HepG2 (cell line): ENCODE measurements at regions not wholly inside any gene's neighbourhood (a gene's known extent, or its start where the extent isn't known, plus 50 kb on each side); places are given as distances from the start of the nearest gene placed in this dataset.

Experiments
- ATAC-seq: fragments of 200-7000 bp; cut with Tn5 transposase; 3 replicates; pipeline ENCODE4 v1.9.1; 2020; ENCODE audit warnings: mild to moderate bottlenecking, moderate library complexity
- BruUV-seq: library from RNA; stranded (reverse); fragments of 400-500 nt; replicated peaks from 2 replicates; lab custom pipeline; 2021; lab: Mats Ljungman, UMichigan
- CTCF ChIA-PET: fragments of 300-600 bp; formaldehyde crosslinking; extraction: SDS; loops from one replicate; lab custom pipeline; 2021; ENCODE audit warnings: low total read pairs, inconsistent platforms, low intra/inter-chr PET ratio; lab: Yijun Ruan, JAX
- POLR2A ChIA-PET: fragments of 350-600 bp; sonication (Branson Sonifier 250); formaldehyde crosslinking; loops from one replicate; lab custom pipeline; 2020; ENCODE audit warnings: antibody characterized with exemption, inconsistent platforms; lab: Yijun Ruan, JAX
- DNase-seq: peaks from one replicate; pipeline ENCODE4 v3.0.0-alpha.2; 2015; ENCODE audit warnings: low spot score
- FAIRE-seq: peaks from 3 replicates; lab custom pipeline; 2011; peaks lifted over from hg19 to GRCh38; lab: Jason Lieb, UNC
- H2AFZ ChIP-seq: one replicate; pipeline ENCODE4 v1.6.1; 2011; ENCODE audit warnings: low read length, inconsistent platforms
- H3K27ac ChIP-seq: fragments of 300-600 bp; 3 replicates; pipeline ENCODE4 v1.8.0; 2011; ENCODE audit warnings: mixed run types, mild to moderate bottlenecking, mixed read lengths, low read length, inconsistent platforms; ENCODE audit not compliant: insufficient read depth; ENCODE audit errors: extremely low read length
- H3K27me3 ChIP-seq, 2 experiments: fragments of 200-600 bp in 1 of 2; 2 replicates in 1 of 2; 3 replicates in 1 of 2; pipeline versions ENCODE4 v1.6.0 to v1.8.0; 2011; ENCODE audit warnings: low read length in 2 of 2, mild to moderate bottlenecking in 2 of 2, moderate library complexity in 2 of 2, inconsistent platforms in 1 of 2; ENCODE audit not compliant: insufficient read depth in 2 of 2, control insufficient read depth in 1 of 2
- H3K36me3 ChIP-seq, 2 experiments: fragments of 200-600 bp in 1 of 2; replicated peaks in 1 of 2; 2 replicates in 1 of 2; 3 replicates in 1 of 2; pipeline versions ENCODE4 v1.5.1 to v1.8.0; 2011; ENCODE audit warnings: low read length in 2 of 2, inconsistent platforms in 1 of 2; ENCODE audit not compliant: insufficient read depth in 2 of 2, control insufficient read depth in 1 of 2
- H3K4me1 ChIP-seq: 2 replicates; pipeline ENCODE4 v1.5.1; 2012; ENCODE audit warnings: low read length, inconsistent platforms; ENCODE audit not compliant: insufficient read depth
- H3K4me2 ChIP-seq: 2 replicates; pipeline ENCODE4 v1.6.0; 2011; ENCODE audit warnings: low read depth, low read length, inconsistent platforms
- H3K4me3 ChIP-seq, 3 experiments: fragments of 200-600 bp in 1 of 3; sonication (generic), shearing (Covaris generic) in 1 of 3; replicated peaks in 1 of 3; 2 replicates each; pipeline ENCODE4 v1.5.1; 2011 to 2016; ENCODE audit warnings: low read length in 3 of 3, inconsistent platforms in 2 of 3, low read depth in 2 of 3, mild to moderate bottlenecking in 2 of 3, control low read depth in 1 of 3, mixed read lengths in 1 of 3; ENCODE audit not compliant: insufficient read depth in 1 of 3
- H3K79me2 ChIP-seq: one replicate; pipeline ENCODE4 v1.6.1; 2011; ENCODE audit warnings: low read length, inconsistent platforms; ENCODE audit not compliant: insufficient read depth
- H3K9ac ChIP-seq: 2 replicates; pipeline ENCODE4 v1.6.0; 2011; ENCODE audit warnings: mild to moderate bottlenecking, low read depth, low read length, inconsistent platforms; ENCODE audit not compliant: insufficient read depth
- H3K9me3 ChIP-seq: 2 replicates; pipeline ENCODE4 v1.5.1; 2012; ENCODE audit warnings: mild to moderate bottlenecking, low read length
- H4K20me1 ChIP-seq: 2 replicates; pipeline ENCODE4 v1.6.0; 2011; ENCODE audit warnings: inconsistent platforms, mild to moderate bottlenecking, low read length, moderate library complexity; ENCODE audit not compliant: insufficient read depth
- AKAP8 ChIP-seq: sonication (generic); formaldehyde crosslinking; IDR thresholded peaks from 2 replicates; pipeline ENCODE4 v1.5.1; 2020; ENCODE audit warnings: mild to moderate bottlenecking, missing genetic modification reagents
- CEBPB ChIP-seq: IDR thresholded peaks from 2 replicates; pipeline ENCODE4 v1.6.1; 2011; ENCODE audit warnings: low read depth, low read length, improper control_type of control experiment, borderline replicate concordance
- FOSL2 ChIP-seq: sonication (generic); formaldehyde crosslinking; IDR thresholded peaks from 2 replicates; pipeline ENCODE4 v1.4.0; 2020; ENCODE audit warnings: missing genetic modification reagents
- KMT2A ChIP-seq: sonication (generic); formaldehyde crosslinking; IDR thresholded peaks from 2 replicates; pipeline ENCODE4 v1.4.0; 2020; ENCODE audit warnings: missing genetic modification reagents
- PHF5A ChIP-seq: IDR thresholded peaks from one replicate; pipeline ENCODE4 v1.6.1; 2018; ENCODE audit warnings: low read depth, missing genetic modification reagents; ENCODE audit not compliant: unreplicated experiment
- RFX3 ChIP-seq: IDR thresholded peaks from 2 replicates; pipeline ENCODE4 v1.6.1; 2016; ENCODE audit warnings: missing biosample characterization, missing genetic modification reagents
- SAFB2 ChIP-seq: sonication (generic); formaldehyde crosslinking; IDR thresholded peaks from 2 replicates; pipeline ENCODE4 v1.5.1; 2020; ENCODE audit warnings: missing genetic modification reagents, low read depth, mild to moderate bottlenecking, borderline replicate concordance
- SMAD1 ChIP-seq: sonication (generic); formaldehyde crosslinking; IDR thresholded peaks from 2 replicates; pipeline ENCODE4 v1.4.0; 2020; ENCODE audit warnings: missing genetic modification reagents, low read depth, mild to moderate bottlenecking, borderline replicate concordance
- THAP11 ChIP-seq: IDR thresholded peaks from 2 replicates; pipeline ENCODE4 v1.6.1; 2016; ENCODE audit warnings: missing biosample characterization, missing genetic modification reagents
- ZIK1 ChIP-seq: sonication (generic); formaldehyde crosslinking; IDR thresholded peaks from 2 replicates; pipeline ENCODE4 v1.5.0; 2020; ENCODE audit warnings: mild to moderate bottlenecking, low read depth, missing genetic modification reagents, borderline replicate concordance
- ZNF343 ChIP-seq: sonication (generic); formaldehyde crosslinking; IDR thresholded peaks from 2 replicates; pipeline ENCODE4 v1.4.0; 2020; ENCODE audit warnings: mild to moderate bottlenecking, missing genetic modification reagents
- ZNF431 ChIP-seq: sonication (generic); formaldehyde crosslinking; IDR thresholded peaks from 2 replicates; pipeline ENCODE4 v1.9.0; 2022; ENCODE audit warnings: missing genetic modification reagents, low read depth, mild to moderate bottlenecking, borderline replicate concordance
- ZNF614 ChIP-seq: IDR thresholded peaks from 2 replicates; pipeline ENCODE4 v1.6.1; 2018; ENCODE audit warnings: missing biosample characterization, missing genetic modification reagents, inconsistent platforms, borderline replicate concordance
- ZNF772 ChIP-seq: sonication (generic); formaldehyde crosslinking; IDR thresholded peaks from 2 replicates; pipeline ENCODE4 v1.5.0; 2020; ENCODE audit warnings: mild to moderate bottlenecking, missing genetic modification reagents
- WGBS: methylation state at CpG from one replicate; pipeline ENCODE4 v1.1.6; 2017; ENCODE audit warnings: low lambda C conversion rate; 5-methylcytosine and 5-hydroxymethylcytosine counted together
- in situ Hi-C: cut with HindIII; loops from 2 replicates; pipeline ENCODE4 v1.10.0; 2017; ENCODE audit warnings: low pct_unique_long_range_greater_than_20kb; ENCODE audit not compliant: extremely low pct_ligation_motif_present
- intact Hi-C: fragments of 100-400 bp; cut with micrococcal nuclease; formaldehyde crosslinking; loops from one replicate; pipeline ENCODE4 v1.10.0; 2022; ENCODE audit not compliant: unreplicated experiment
- TF ChIP-seq, protein P1 (sequence below): sonication (generic); formaldehyde crosslinking; IDR thresholded peaks from 2 replicates; pipeline ENCODE4 v1.8.1; 2023; ENCODE audit warnings: mild to moderate bottlenecking, moderate library complexity, missing genetic modification reagents
- TF ChIP-seq, protein P2 (sequence below): sonication (generic); formaldehyde crosslinking; IDR thresholded peaks from 2 replicates; pipeline ENCODE4 v1.8.1; 2023; ENCODE audit warnings: mild to moderate bottlenecking, missing genetic modification reagents
- TF ChIP-seq, protein P3 (sequence below): sonication (generic); formaldehyde crosslinking; IDR thresholded peaks from 2 replicates; pipeline ENCODE4 v1.4.0; 2020; ENCODE audit warnings: missing genetic modification reagents, borderline replicate concordance
- TF ChIP-seq, protein P4 (sequence below): sonication (generic); formaldehyde crosslinking; IDR thresholded peaks from 2 replicates; pipeline ENCODE4 v1.4.0; 2020; ENCODE audit warnings: missing genetic modification reagents, low read depth, mild to moderate bottlenecking, borderline replicate concordance

DNA sequence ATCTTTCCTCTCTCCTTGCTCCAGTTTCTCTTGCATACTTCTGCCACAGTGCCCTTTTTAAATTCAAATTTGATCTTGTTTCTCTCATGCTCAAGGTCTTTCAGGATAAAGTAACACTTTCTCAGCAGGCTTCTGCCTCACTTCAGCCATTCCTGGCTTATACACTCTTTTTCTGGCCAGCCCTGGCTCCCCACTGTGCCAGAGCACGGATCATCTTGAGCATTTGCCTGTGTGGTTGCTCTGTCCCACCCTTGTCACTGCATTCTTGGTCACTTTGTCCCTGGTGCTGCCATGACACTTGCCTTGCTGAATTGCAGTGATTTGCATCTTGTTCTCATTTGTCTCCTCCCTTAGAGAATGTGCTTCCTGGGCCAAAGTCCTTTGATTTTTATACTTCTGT lies 634.3 kb downstream of the TMEM182 start (continued):
- no peak for TF ChIP-seq AKAP8 (CRISPR knock-in tag)
- TF ChIP-seq ZNF431 (CRISPR knock-in tag), result no peak

DNA sequence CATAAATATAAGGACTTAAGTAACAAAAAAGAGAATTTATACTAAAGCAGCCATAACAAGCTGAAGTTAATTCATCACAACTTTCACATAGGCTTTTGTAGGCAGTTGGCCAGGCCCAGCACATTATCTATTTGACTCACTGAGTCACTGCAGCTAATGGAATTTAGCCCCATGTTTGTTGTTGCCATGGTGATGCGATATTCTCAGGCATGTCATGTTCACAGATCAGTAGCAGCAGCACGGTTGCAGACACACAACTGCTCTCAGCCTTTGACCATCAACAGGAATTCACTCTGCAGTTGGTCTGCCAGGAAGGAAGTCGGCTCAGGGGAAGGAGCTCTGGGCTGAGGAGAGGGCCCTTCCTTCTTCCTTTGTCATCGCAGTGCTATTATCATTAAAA lies 639.8 kb downstream of the TMEM182 start:
- peak; percentile 69 for DNase-seq
- H3K4me3 ChIP-seq, result no peak overlapping the region
- H3K36me3 ChIP-seq, result no peaks in the 10 kb centered on the region
- ATAC-seq, result peak; percentile 79
- no peaks in the 10 kb centered on the region for H3K4me1 ChIP-seq
- H3K27me3 ChIP-seq, result no peaks in the 10 kb centered on the region
- no peak overlapping the region for H2AFZ ChIP-seq
- H3K9ac ChIP-seq, result no peak overlapping the region
- no peaks in the 10 kb centered on the region for H3K9me3 ChIP-seq
- H4K20me1 ChIP-seq, result no peaks in the 10 kb centered on the region
- no TSS peak for BruUV-seq
- in situ Hi-C loops (no loop called here), intact Hi-C loops (no loop called here)
- H3K27ac ChIP-seq, result no peak overlapping the region
- ChIA-PET CTCF (no interaction called here), POLR2A (no interaction called here)
- no peaks in the 10 kb centered on the region for H3K79me2 ChIP-seq
- H3K4me2 ChIP-seq, result no peak overlapping the region
- 6% methylated on average over 4 of the region's 4 CpGs for WGBS
- no peak for FAIRE-seq
- TF ChIP-seq, protein P1, sequence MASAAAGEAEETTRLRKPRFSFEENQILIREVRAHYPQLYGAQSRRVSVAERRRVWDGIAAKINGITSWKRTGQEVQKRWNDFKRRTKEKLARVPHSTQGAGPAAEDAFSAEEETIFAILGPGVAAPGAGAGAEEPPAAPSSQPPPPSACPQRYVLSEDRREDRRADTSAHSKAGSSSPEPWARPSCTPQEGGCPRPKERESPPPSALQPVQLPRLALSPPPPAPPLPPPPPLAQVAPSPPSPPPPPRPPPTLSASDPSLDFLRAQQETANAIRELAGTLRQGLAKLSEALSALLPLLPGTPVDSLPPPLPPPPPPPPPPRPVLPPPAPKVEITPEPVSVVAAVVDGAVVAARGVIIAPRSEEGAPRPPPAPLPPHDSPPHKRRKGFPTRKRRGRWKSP, result no peak
- TF ChIP-seq ZNF343 (CRISPR knock-in tag) (no peak), SAFB2 (no peak), ZIK1 (CRISPR knock-in tag) (no peak), RFX3 (peak; percentile 67), FOSL2 (CRISPR knock-in tag) (peak; percentile 29; the same call in 1 of the 2 replicates), KMT2A (no peak), PHF5A (CRISPR knock-in tag) (no peak), THAP11 (CRISPR knock-in tag) (no peak), CEBPB (no peak), ZNF772 (CRISPR knock-in tag) (no peak), ZNF614 (peak; percentile 42; the same call in 1 of the 2 replicates), SMAD1 (CRISPR knock-in tag) (no peak)
- TF ChIP-seq, protein P2, sequence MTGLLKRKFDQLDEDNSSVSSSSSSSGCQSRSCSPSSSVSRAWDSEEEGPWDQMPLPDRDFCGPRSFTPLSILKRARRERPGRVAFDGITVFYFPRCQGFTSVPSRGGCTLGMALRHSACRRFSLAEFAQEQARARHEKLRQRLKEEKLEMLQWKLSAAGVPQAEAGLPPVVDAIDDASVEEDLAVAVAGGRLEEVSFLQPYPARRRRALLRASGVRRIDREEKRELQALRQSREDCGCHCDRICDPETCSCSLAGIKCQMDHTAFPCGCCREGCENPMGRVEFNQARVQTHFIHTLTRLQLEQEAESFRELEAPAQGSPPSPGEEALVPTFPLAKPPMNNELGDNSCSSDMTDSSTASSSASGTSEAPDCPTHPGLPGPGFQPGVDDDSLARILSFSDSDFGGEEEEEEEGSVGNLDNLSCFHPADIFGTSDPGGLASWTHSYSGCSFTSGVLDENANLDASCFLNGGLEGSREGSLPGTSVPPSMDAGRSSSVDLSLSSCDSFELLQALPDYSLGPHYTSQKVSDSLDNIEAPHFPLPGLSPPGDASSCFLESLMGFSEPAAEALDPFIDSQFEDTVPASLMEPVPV (CRISPR knock-in tag), result no peak
- TF ChIP-seq, protein P3, sequence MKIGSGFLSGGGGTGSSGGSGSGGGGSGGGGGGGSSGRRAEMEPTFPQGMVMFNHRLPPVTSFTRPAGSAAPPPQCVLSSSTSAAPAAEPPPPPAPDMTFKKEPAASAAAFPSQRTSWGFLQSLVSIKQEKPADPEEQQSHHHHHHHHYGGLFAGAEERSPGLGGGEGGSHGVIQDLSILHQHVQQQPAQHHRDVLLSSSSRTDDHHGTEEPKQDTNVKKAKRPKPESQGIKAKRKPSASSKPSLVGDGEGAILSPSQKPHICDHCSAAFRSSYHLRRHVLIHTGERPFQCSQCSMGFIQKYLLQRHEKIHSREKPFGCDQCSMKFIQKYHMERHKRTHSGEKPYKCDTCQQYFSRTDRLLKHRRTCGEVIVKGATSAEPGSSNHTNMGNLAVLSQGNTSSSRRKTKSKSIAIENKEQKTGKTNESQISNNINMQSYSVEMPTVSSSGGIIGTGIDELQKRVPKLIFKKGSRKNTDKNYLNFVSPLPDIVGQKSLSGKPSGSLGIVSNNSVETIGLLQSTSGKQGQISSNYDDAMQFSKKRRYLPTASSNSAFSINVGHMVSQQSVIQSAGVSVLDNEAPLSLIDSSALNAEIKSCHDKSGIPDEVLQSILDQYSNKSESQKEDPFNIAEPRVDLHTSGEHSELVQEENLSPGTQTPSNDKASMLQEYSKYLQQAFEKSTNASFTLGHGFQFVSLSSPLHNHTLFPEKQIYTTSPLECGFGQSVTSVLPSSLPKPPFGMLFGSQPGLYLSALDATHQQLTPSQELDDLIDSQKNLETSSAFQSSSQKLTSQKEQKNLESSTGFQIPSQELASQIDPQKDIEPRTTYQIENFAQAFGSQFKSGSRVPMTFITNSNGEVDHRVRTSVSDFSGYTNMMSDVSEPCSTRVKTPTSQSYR (CRISPR knock-in tag), result no peak
- TF ChIP-seq, protein P4, sequence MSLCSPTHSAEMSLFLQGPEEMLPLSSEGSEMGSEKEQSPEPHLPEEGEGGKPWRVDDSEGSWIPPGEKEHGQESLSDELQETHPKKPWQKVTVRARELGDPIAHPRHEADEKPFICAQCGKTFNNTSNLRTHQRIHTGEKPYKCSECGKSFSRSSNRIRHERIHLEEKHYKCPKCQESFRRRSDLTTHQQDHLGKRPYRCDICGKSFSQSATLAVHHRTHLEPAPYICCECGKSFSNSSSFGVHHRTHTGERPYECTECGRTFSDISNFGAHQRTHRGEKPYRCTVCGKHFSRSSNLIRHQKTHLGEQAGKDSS (CRISPR knock-in tag), result no peak
